Caco-2 (cell line): ENCODE measurements at regions not wholly inside any gene's neighbourhood (a gene's known extent, or its start where the extent isn't known, plus 50 kb on each side); places are given as distances from the start of the nearest gene placed in this dataset.

Experiments
- BruUV-seq: library from RNA; stranded (reverse); fragments of 400-500 nt; replicated peaks from 2 replicates; lab custom pipeline; 2021; lab: Mats Ljungman, UMichigan
- CTCF ChIA-PET: fragments of 300-600 bp; sonication (Branson Sonifier 250); formaldehyde crosslinking; loops from one replicate; lab custom pipeline; 2022; ENCODE audit warnings: antibody characterized with exemption; lab: Charles Lee
- POLR2A ChIA-PET: fragments of 300-600 bp; sonication (Branson Sonifier 250); formaldehyde crosslinking; loops from one replicate; lab custom pipeline; 2022; ENCODE audit warnings: antibody characterized with exemption; lab: Charles Lee
- DNase-seq, 2 experiments: peaks; one replicate each; pipeline versions ENCODE4 v3.0.0 to v3.0.0-alpha.2; 2020 to 2022
- H3K27me3 ChIP-seq: replicated peaks from 2 replicates; pipeline ENCODE4 v1.6.0; 2011; ENCODE audit warnings: low read length; ENCODE audit not compliant: control insufficient read depth, insufficient read depth
- H3K36me3 ChIP-seq: 2 replicates; pipeline ENCODE4 v1.5.1; 2011; ENCODE audit warnings: low read length; ENCODE audit not compliant: control insufficient read depth, insufficient read depth
- H3K4me1 ChIP-seq: fragments of 250-450 bp; sonication (Bioruptor Pico); 2 replicates; pipeline ENCODE4 v1.5.1; 2020; ENCODE audit warnings: mild to moderate bottlenecking
- H3K4me3 ChIP-seq: 2 replicates; pipeline ENCODE4 v1.5.1; 2011; ENCODE audit warnings: low read depth, mild to moderate bottlenecking, control low read depth, low read length
- H3K9me3 ChIP-seq: fragments of 250-450 bp; sonication (Bioruptor Pico); 2 replicates; pipeline ENCODE4 v1.5.1; 2020; ENCODE audit warnings: mild to moderate bottlenecking, moderate library complexity
- H3K27ac Mint-ChIP-seq: one replicate; pipeline ENCODE4 v1.8.0; 2022; ENCODE audit warnings: mixed read lengths; ENCODE audit not compliant: unreplicated experiment
- H3K27me3 Mint-ChIP-seq: one replicate; pipeline ENCODE4 v1.8.0; 2022; ENCODE audit warnings: mixed read lengths; ENCODE audit not compliant: insufficient read depth, unreplicated experiment
- H3K36me3 Mint-ChIP-seq: one replicate; pipeline ENCODE4 v1.8.0; 2022; ENCODE audit warnings: mild to moderate bottlenecking, mixed read lengths; ENCODE audit not compliant: insufficient read depth, unreplicated experiment
- H3K4me1 Mint-ChIP-seq: one replicate; pipeline ENCODE4 v1.8.0; 2022; ENCODE audit warnings: low read depth, mixed read lengths; ENCODE audit not compliant: unreplicated experiment
- H3K4me3 Mint-ChIP-seq: one replicate; pipeline ENCODE4 v1.8.0; 2022; ENCODE audit warnings: mild to moderate bottlenecking, moderate library complexity, mixed read lengths; ENCODE audit not compliant: unreplicated experiment
- H3K9me3 Mint-ChIP-seq: one replicate; pipeline ENCODE4 v1.8.0; 2022; ENCODE audit warnings: mixed read lengths; ENCODE audit not compliant: unreplicated experiment
- intact Hi-C: fragments of 100-400 bp; cut with micrococcal nuclease; formaldehyde crosslinking; loops from one replicate; pipeline ENCODE4 v1.10.0; 2022; ENCODE audit not compliant: unreplicated experiment
- TF ChIP-seq, protein P1 (sequence below), 2 experiments: fragments of 200-600 bp in 1 of 2; IDR thresholded peaks; 1 replicate in 1 of 2; 2 replicates in 1 of 2; pipeline versions ENCODE4 v1.5.1 to v1.8.0; 2011 to 2022; ENCODE audit warnings: antibody characterized with exemption in 1 of 2, control low read depth in 1 of 2, inconsistent platforms in 1 of 2, low read depth in 1 of 2, low read length in 1 of 2, mild to moderate bottlenecking in 1 of 2, moderate library complexity in 1 of 2; ENCODE audit not compliant: insufficient read depth in 1 of 2, severe bottlenecking in 1 of 2, unreplicated experiment in 1 of 2

DNA sequence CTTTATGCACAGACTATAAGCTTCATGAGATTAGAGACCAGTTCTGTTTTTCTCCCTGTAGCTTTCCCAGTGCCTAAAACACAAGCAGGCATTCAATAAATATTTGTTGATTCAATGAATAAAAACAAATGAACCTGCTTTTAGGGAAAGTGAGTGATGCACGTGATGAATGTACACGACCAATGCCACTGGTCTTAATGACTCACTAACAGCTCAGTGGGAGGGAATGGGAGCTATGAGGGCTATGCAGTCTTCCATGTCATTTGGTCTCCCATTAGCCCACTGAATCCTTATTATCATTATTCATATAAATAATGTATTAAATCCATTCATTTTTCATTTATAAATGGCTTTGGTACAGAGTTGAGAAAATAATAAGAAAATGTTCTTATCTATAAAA lies 247.4 kb downstream of the FBXO8 start:
- ChIA-PET POLR2A (no interaction called here), CTCF (no interaction called here)
- intact Hi-C loops, result loop anchor here (2.0 kb wide), 1 partner anchor 157 kb away; no protein-coding TSS in a partner anchor
- H3K9me3 ChIP-seq, result peaks cover 11% of the 10 kb centered on the region
- TF ChIP-seq, protein P1, sequence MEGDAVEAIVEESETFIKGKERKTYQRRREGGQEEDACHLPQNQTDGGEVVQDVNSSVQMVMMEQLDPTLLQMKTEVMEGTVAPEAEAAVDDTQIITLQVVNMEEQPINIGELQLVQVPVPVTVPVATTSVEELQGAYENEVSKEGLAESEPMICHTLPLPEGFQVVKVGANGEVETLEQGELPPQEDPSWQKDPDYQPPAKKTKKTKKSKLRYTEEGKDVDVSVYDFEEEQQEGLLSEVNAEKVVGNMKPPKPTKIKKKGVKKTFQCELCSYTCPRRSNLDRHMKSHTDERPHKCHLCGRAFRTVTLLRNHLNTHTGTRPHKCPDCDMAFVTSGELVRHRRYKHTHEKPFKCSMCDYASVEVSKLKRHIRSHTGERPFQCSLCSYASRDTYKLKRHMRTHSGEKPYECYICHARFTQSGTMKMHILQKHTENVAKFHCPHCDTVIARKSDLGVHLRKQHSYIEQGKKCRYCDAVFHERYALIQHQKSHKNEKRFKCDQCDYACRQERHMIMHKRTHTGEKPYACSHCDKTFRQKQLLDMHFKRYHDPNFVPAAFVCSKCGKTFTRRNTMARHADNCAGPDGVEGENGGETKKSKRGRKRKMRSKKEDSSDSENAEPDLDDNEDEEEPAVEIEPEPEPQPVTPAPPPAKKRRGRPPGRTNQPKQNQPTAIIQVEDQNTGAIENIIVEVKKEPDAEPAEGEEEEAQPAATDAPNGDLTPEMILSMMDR (IDR thresholded peaks at IDR 0.05; ENCODE audit: insufficient read depth in 1 of 2, low read depth in 1 of 2, low read length in 1 of 2, severe bottlenecking in 1 of 2, unreplicated experiment in 1 of 2), result no peak
- Mint-ChIP-seq H3K36me3 (peaks cover 6% of the 10 kb centered on the region), H3K27me3 (no peaks in the 10 kb centered on the region), H3K27ac (no peak overlapping the region), H3K4me1 (peaks cover 11% of the 10 kb centered on the region), H3K4me3 (no peak overlapping the region), H3K9me3 (peaks cover 11% of the 10 kb centered on the region)
- H3K27me3 ChIP-seq, result no peaks in the 10 kb centered on the region
- no TSS peak for BruUV-seq
- H3K36me3 ChIP-seq, result no peaks in the 10 kb centered on the region
- DNase-seq, result no peak
- H3K4me3 ChIP-seq, result no peak overlapping the region
- peaks cover 20% of the 10 kb centered on the region for H3K4me1 ChIP-seq

DNA sequence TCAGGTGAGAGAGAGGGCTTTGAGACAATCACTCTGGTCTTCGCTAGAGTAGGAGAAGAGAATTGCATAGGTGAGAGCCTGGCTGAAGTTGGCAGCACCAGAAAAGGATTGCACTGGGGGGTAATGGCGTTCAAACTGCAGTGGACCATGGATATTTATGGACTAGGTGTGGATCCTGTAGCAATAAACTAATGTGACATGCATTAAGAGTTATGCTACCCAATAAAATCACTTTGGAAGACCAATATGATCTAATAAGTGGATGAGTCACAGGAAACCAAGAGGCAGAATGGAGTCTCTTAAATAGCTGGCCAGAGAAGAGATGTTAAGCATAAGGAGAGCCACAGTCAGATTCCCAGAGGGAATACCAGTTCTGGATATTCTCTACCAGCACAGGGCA lies 259.8 kb downstream of the FBXO8 start:
- Mint-ChIP-seq H3K27ac (no peak overlapping the region), H3K36me3 (peaks cover 5% of the 10 kb centered on the region), H3K4me1 (no peaks in the 10 kb centered on the region), H3K27me3 (no peaks in the 10 kb centered on the region), H3K9me3 (peaks cover 10% of the 10 kb centered on the region), H3K4me3 (no peak overlapping the region)
- H3K4me3 ChIP-seq, result no peak overlapping the region
- ChIA-PET CTCF (no interaction called here), POLR2A (no interaction called here)
- no TSS peak for BruUV-seq
- no peaks in the 10 kb centered on the region for H3K27me3 ChIP-seq
- H3K36me3 ChIP-seq, result no peaks in the 10 kb centered on the region
- TF ChIP-seq, protein P1 (IDR thresholded peaks at IDR 0.05; ENCODE audit: insufficient read depth in 1 of 2, low read depth in 1 of 2, low read length in 1 of 2, severe bottlenecking in 1 of 2, unreplicated experiment in 1 of 2), result no peak
- no peaks in the 10 kb centered on the region for H3K9me3 ChIP-seq
- no peaks in the 10 kb centered on the region for H3K4me1 ChIP-seq
- DNase-seq, result no peak
- intact Hi-C loops, result no loop called here

GRCh38 chr4:174018236-174018635 lies 265.2 kb downstream of the FBXO8 start:
- Mint-ChIP-seq H3K36me3 (no peaks in the 10 kb centered on the region), H3K27ac (no peak overlapping the region), H3K4me3 (no peak overlapping the region), H3K27me3 (no peaks in the 10 kb centered on the region), H3K4me1 (no peaks in the 10 kb centered on the region), H3K9me3 (no peaks in the 10 kb centered on the region)
- ChIA-PET POLR2A (no interaction called here), CTCF (no interaction called here)
- Histone ChIP-seq H3K27me3 (no peaks in the 10 kb centered on the region), H3K4me1 (no peaks in the 10 kb centered on the region), H3K4me3 (no peak overlapping the region), H3K36me3 (no peaks in the 10 kb centered on the region), H3K9me3 (no peaks in the 10 kb centered on the region)
- no peak for DNase-seq
- intact Hi-C loops, result no loop called here
- BruUV-seq, result no TSS peak
- TF ChIP-seq, protein P1 (IDR thresholded peaks at IDR 0.05; ENCODE audit: insufficient read depth in 1 of 2, low read depth in 1 of 2, low read length in 1 of 2, severe bottlenecking in 1 of 2, unreplicated experiment in 1 of 2), result no peak
